Cardiac septum (tissue), 1 donor: ENCODE measurements at regions not wholly inside any gene's neighbourhood (a gene's known extent, or its start where the extent isn't known, plus 50 kb on each side); places are given as distances from the start of the nearest gene placed in this dataset.

Experiments used
- DNase-seq: peaks from one replicate; pipeline ENCODE4 v3.0.0-alpha.2; 2020; ENCODE audit warnings: low spot score
- intact Hi-C: fragments of 100-400 bp; cut with DNase I; formaldehyde crosslinking; loops from one replicate; pipeline ENCODE4 v1.14.0; 2022
- donor health status: DM: no; HTN: no; CAD: no.

GRCh38 chr7:25801214-25801613 lies 350.8 kb upstream of the NFE2L3 start:
- intact Hi-C loops = no loop called here

DNA sequence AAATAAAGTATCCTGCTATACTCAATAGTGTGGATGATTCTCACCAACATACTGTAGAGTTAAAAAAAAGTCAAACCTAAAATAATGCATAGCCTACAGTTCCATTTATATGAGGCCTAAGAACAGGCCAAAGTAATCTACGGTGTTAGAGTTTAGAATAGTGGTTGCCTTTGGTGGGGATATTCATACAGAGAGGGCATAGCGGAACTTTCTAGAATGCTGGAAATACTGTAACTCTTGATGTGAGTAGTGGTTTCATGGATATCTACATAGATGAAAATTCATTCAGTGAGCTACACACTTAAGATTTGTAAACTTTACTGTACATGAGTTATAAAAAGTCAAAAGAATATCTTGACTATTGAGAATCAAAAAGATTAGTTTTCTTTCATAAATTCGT lies 349.9 kb upstream of the NFE2L3 start:
- intact Hi-C loops = no loop called here
- DNase-seq = no peak

More at GRCh38 chr7:25801214-25801613, 350.8 kb upstream of the NFE2L3 start:
- DNase-seq = no peak

DNA sequence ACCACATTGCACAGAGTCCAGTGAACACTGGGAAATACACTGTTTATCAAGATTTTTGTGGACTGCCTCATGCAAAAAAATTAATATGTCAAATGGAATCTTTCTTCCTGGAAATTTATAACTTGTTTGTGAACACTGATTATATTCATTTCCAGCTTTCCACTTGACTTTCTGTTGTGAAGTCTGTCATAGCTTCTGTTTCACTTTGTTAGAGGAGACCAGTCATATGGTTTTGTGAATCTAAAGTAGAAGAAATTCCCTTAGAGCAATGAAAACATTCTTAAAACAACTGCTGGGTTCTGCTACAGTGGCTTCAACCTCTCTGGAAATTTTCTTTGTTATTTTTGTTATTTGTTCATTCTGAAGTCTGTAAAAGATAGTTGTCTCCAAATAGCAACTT lies 349.5 kb upstream of the NFE2L3 start:
- intact Hi-C loops = no loop called here
- no peak for DNase-seq

DNA sequence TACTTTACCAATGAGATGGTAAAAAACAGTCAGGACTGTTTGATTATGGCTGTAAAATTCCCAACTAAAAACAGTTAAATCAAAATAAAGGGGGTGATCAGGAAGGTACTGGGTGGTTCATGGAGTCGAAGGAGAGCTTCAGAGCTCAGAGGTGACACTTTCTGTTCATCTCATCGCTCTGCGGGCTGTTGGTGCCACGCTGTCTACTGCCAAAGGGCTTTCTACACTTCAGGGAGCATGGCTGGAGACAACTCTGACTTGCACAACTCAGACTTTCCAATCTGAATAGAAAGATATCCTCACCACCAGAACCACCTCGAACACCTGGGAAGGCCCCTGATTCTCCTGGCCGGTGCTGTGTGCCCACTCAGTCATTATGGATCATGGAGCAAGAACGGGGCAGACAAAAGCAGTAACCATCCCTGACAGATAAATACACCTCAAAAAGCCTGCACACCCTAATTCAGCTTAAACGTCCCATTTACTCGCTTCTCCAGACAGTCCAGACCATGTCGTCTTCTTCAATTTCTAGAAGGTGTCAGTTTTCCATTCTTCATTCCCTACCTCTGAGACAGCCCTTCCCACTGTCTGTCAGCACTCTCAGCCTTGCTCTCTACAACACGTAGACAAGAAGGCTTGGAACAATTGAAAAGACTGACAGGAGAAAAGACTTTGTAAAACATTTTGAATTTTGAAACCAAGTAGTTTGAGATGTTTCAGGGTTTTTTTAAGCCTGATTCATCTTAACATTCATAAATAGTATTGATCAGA lies 348.7 kb upstream of the NFE2L3 start:
- DNase-seq = no peak
- intact Hi-C loops = no loop called here

DNA sequence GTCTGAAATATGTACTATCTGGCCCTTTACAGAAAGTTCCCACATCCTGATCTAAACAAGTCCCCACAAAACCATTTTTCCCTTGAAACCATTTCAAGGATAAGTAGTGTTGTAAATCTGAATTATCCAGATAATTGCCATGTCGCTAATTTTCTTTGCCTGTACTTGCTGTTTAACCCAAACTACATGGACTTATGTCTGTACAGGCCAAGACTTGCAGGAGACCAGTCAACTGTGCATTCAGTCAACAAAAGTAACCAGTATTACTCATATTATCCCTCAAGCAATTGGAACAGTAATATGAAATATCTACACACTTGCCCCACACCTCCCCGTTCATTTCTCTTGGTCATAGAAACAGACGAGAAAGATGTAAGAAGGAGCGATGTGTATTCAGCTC lies 347.8 kb upstream of the NFE2L3 start:
- intact Hi-C loops = no loop called here
- no peak for DNase-seq

- intact Hi-C loops = no loop called here
Observed at GRCh38 chr7:25805027-25805687, 346.8 kb upstream of the NFE2L3 start.

GRCh38 chr7:25807086-25807611 lies 344.8 kb upstream of the NFE2L3 start:
- no peak for DNase-seq
- intact Hi-C loops = no loop called here

More at GRCh38 chr7:25805027-25805687, 346.8 kb upstream of the NFE2L3 start:
- no peak for DNase-seq

- intact Hi-C loops = no loop called here
- no peak for DNase-seq
Observed at GRCh38 chr7:25809441-25809840, 342.6 kb upstream of the NFE2L3 start.

GRCh38 chr7:25812086-25812850 lies 339.7 kb upstream of the NFE2L3 start:
- DNase-seq = no peak
- intact Hi-C loops = no loop called here

DNA sequence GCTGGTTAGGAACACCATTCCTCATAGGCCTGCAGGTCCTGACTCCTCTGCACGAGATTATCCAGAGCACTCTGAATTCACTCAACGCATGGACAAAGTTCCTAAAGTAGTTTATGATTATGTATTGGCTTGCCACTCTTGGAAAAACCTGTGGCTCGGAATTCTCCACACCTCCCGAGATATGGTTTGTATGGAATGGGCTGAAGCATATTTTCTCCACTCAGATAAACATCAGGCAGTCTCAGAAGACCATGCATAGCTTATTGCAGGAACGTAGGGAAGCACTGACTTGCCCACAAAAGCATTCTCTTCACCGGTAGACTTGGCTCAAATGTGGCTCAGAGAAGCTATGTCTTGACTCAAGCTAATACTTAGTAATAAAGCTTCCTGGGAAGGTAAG lies 338.6 kb upstream of the NFE2L3 start:
- intact Hi-C loops = no loop called here
- DNase-seq = no peak

GRCh38 chr7:25815711-25816110 lies 336.3 kb upstream of the NFE2L3 start:
- no peak for DNase-seq
- intact Hi-C loops = no loop called here

GRCh38 chr7:25820432-25821040 lies 331.5 kb upstream of the NFE2L3 start:
- intact Hi-C loops = no loop called here
- no peak for DNase-seq

DNA sequence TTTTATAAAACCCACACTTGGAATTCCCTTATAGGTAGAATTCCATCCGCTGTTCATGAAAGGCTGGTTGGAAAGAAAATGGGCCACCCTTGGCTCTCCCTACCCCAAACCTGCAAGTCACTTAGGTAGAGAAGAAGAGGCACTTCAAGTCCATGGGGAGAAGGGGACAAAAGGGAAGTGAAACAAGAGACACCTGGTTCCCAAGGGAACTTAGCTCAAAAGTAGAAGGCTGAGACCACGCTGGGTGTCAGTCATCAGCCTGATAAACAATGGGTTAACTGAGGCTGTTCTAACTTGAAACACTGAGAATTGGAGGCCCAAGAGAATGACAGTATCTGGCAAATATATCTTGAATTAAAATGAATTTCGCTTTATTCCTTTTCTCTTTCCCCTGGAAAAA lies 330.8 kb upstream of the NFE2L3 start:
- intact Hi-C loops = no loop called here
- no peak for DNase-seq

DNA sequence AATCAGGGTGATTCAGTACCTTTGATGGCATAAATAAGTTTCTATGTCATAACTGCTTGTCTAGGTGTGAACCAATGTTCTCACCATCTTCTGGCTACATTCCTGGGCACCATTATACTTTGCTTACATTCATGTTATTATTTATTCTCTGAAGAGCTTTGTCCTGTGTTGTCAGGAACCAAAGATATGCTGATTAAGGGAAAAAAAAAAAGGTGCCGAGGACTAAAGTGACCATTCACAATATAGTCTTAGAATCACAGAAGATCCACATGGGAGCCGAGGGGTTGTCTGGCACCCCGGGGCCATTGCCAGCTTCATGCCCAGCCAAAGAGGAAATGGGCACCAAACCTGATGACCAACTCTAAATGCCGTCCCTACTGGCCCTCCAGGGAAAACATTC lies 329.2 kb upstream of the NFE2L3 start:
- intact Hi-C loops = no loop called here
- no peak for DNase-seq

DNA sequence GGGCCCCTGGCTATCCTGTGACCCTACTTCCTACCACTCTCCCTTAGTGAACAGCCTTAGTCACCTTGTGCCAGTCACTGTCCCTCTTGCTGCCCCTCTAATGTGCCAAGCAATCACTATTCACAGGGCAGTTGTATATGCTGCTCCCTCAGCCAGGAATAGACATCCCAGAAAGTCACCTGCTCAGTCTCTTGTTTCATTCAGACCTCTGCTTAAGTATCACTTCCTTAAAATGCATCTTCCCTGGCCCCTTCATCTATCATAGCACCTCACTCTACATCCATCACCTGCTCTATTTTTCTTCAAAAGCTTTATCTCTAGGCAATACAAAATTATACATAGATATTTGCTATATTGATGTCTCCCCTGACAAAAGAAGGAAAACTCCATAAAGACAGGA lies 328.4 kb upstream of the NFE2L3 start:
- DNase-seq = no peak
- intact Hi-C loops = no loop called here

DNA sequence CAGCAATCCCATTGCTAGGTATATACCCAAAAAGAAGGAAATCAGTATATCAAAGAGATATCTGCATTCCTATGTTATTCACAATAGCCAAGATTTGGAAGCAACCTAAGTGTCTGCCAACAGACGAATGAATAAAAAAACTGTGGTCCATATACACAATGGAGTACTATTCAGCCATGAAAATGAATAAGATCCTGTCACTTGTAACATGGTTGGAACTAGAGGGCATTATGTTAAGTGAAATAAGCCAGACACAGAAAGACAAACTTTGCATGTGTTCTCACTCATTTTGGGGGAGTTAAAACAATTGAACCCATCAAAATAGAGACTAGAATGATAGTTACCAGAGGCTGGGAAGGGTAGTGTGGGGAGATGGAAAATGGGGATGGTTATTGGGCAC lies 323.5 kb upstream of the NFE2L3 start:
- intact Hi-C loops = no loop called here
- no peak for DNase-seq

DNA sequence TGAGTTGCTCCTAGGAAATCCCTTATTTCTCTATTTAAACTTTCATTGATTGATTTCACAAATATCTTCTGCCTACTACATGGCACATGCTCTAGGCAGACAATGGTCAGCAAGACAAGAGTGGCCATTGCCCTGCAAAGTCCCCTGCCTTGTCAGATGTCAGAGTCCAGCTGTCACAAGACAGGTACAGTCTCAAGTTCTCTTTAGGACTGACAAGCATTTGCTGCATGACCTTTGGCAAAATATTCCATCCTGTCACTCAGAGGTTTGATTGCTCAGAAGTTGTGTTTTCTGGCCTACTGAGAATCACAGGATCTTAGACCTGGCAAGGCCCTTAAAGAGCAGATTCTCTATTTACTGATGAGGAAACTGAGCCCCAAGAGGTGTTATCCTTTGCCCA lies 322.3 kb upstream of the NFE2L3 start:
- no peak for DNase-seq
- intact Hi-C loops = no loop called here

GRCh38 chr7:25830215-25830614 lies 321.8 kb upstream of the NFE2L3 start:
- intact Hi-C loops = no loop called here
- no peak for DNase-seq

DNA sequence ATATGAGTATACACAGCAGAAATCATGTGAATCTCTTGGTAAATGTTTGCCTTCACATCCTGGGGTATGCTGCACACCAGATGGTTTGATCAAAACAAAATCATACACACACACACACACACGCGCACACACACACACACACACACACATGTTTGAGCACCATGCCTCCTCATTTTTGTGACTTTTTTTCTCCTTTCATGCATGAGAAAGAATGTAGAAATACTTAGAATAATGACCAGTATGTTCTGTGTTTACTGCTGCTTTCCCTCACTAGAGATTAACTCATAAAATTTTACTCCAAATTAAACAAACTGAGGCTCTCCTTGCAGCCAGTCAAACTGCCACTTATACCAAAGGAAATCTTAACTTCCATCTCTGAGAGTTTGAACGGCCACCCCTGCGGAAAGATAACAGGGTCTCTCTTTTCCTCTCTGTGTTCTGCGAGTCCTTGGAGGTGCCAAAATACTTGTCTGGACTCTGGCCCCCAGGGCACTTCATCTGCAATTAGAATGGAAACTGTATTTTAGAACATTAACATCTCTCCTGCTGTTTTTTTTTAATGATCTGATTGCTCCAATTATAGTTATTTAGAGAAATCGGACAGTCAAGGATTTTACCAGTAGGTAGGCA lies 320.8 kb upstream of the NFE2L3 start:
- intact Hi-C loops = no loop called here
- no peak for DNase-seq
